GM23338 (cell line): ENCODE measurements at regions not wholly inside any gene's neighbourhood (a gene's known extent, or its start where the extent isn't known, plus 50 kb on each side); places are given as distances from the start of the nearest gene placed in this dataset.

ENCODE experiments used
- ATAC-seq: fragments of 200-7000 bp; cut with Tn5 transposase; 3 replicates; pipeline ENCODE4 v1.9.1; 2020
- DNase-seq: peaks from one replicate; pipeline ENCODE4 v3.0.0-alpha.2; 2015; ENCODE audit warnings: low spot score
- H2AFZ ChIP-seq: fragments of 200-600 bp; sonication (generic); 2 replicates; pipeline ENCODE4 v1.8.0; 2016; ENCODE audit warnings: antibody characterized with exemption, mild to moderate bottlenecking, moderate library complexity
- H3F3A ChIP-seq: fragments of 200-600 bp; sonication (generic); replicated peaks from 2 replicates; pipeline ENCODE4 v1.8.0; 2017; ENCODE audit warnings: antibody characterized with exemption, mixed run types, low read depth
- H3K27ac ChIP-seq: fragments of 200-600 bp; sonication (generic); 2 replicates; pipeline ENCODE4 v1.6.1; 2016; ENCODE audit warnings: low read depth
- H3K27me3 ChIP-seq: fragments of 200-600 bp; sonication (generic); 2 replicates; pipeline ENCODE4 v1.8.0; 2016; ENCODE audit warnings: mild to moderate bottlenecking, mixed run types, moderate library complexity; ENCODE audit not compliant: insufficient read depth
- H3K36me3 ChIP-seq: fragments of 200-600 bp; sonication (generic); 2 replicates; pipeline ENCODE4 v1.8.0; 2016; ENCODE audit warnings: mild to moderate bottlenecking; ENCODE audit not compliant: insufficient read depth
- H3K4me1 ChIP-seq: fragments of 200-600 bp; sonication (generic); 2 replicates; pipeline ENCODE4 v1.8.0; 2016; ENCODE audit warnings: mild to moderate bottlenecking, moderate library complexity; ENCODE audit not compliant: insufficient read depth
- H3K4me2 ChIP-seq: fragments of 200-600 bp; sonication (generic); 2 replicates; pipeline ENCODE4 v1.7.1; 2017; ENCODE audit warnings: mixed run types
- H3K4me3 ChIP-seq: fragments of 200-600 bp; sonication (generic); 2 replicates; pipeline ENCODE4 v1.6.1; 2016; ENCODE audit warnings: mixed run types
- H3K79me2 ChIP-seq: fragments of 200-600 bp; sonication (generic); replicated peaks from 2 replicates; pipeline ENCODE4 v1.8.0; 2017; ENCODE audit warnings: mild to moderate bottlenecking; ENCODE audit not compliant: insufficient read depth
- H3K9me2 ChIP-seq: fragments of 200-600 bp; sonication (generic); 2 replicates; pipeline ENCODE4 v1.8.0; 2017; ENCODE audit not compliant: insufficient read depth
- H4K20me1 ChIP-seq: fragments of 200-600 bp; sonication (generic); replicated peaks from 2 replicates; pipeline ENCODE4 v1.8.0; 2017; ENCODE audit warnings: mild to moderate bottlenecking; ENCODE audit not compliant: insufficient read depth
- H3K27ac Mint-ChIP-seq: 2 replicates; pipeline ENCODE4 v1.8.0; 2020; ENCODE audit warnings: inconsistent platforms, mild to moderate bottlenecking, moderate library complexity, mixed read lengths
- H3K27me3 Mint-ChIP-seq: 3 replicates; pipeline ENCODE4 v1.8.0; 2022; ENCODE audit warnings: low read depth, mild to moderate bottlenecking, moderate library complexity, mixed read lengths, inconsistent platforms; ENCODE audit not compliant: insufficient read depth, poor library complexity
- H3K36me3 Mint-ChIP-seq: 3 replicates; pipeline ENCODE4 v1.8.0; 2021; ENCODE audit warnings: low read depth, mild to moderate bottlenecking, inconsistent platforms, moderate library complexity, mixed read lengths
- H3K4me1 Mint-ChIP-seq: 3 replicates; pipeline ENCODE4 v1.8.0; 2020; ENCODE audit warnings: mild to moderate bottlenecking, inconsistent platforms, mixed read lengths
- H3K4me3 Mint-ChIP-seq: 3 replicates; pipeline ENCODE4 v1.8.0; 2021; ENCODE audit warnings: moderate library complexity, mild to moderate bottlenecking, inconsistent platforms, mixed read lengths
- H3K9me3 Mint-ChIP-seq: 3 replicates; pipeline ENCODE4 v1.8.0; 2020; ENCODE audit warnings: moderate library complexity, mild to moderate bottlenecking, inconsistent platforms, mixed read lengths
- CREB1 ChIP-seq: fragments of 250-450 bp; sonication (Bioruptor Pico); IDR thresholded peaks from 2 replicates; pipeline ENCODE4 v1.5.0; 2020; ENCODE audit warnings: low read depth, mild to moderate bottlenecking, moderate library complexity
- CTCF ChIP-seq, 2 experiments: fragments of 200-600 bp in 1 of 2; sonication (generic) in 1 of 2; conservative IDR thresholded peaks; 2 replicates each; pipeline versions ENCODE4 v1.5.1 to v1.6.1; 2016 to 2017; ENCODE audit warnings: antibody characterized with exemption in 2 of 2, low read depth in 2 of 2, mild to moderate bottlenecking in 2 of 2, moderate library complexity in 1 of 2
- EZH2 ChIP-seq: fragments of 200-600 bp; sonication (generic); IDR thresholded peaks from one replicate; pipeline ENCODE4 v1.8.0; 2017; ENCODE audit warnings: antibody characterized with exemption, mild to moderate bottlenecking, low read depth; ENCODE audit not compliant: unreplicated experiment
- EZH2phosphoT487 ChIP-seq: fragments of 200-600 bp; sonication (generic); IDR thresholded peaks from one replicate; pipeline ENCODE4 v1.8.1; 2018; ENCODE audit warnings: antibody characterized with exemption; ENCODE audit not compliant: unreplicated experiment
- JUNB ChIP-seq: IDR thresholded peaks from one replicate; pipeline ENCODE4 v1.6.1; 2016; ENCODE audit warnings: antibody characterized with exemption; ENCODE audit not compliant: unreplicated experiment
- NANOG ChIP-seq: IDR thresholded peaks from 2 replicates; pipeline ENCODE4 v1.6.1; 2016; ENCODE audit warnings: antibody characterized with exemption, borderline replicate concordance
- POLR2AphosphoS5 ChIP-seq: IDR thresholded peaks from 2 replicates; pipeline ENCODE4 v1.6.1; 2016; ENCODE audit warnings: antibody characterized with exemption, low read depth
- STAT1 ChIP-seq: IDR thresholded peaks from one replicate; pipeline ENCODE4 v1.6.1; 2016; ENCODE audit warnings: antibody characterized with exemption; ENCODE audit not compliant: unreplicated experiment
- ZNF114 ChIP-seq: fragments of 250-450 bp; sonication (Bioruptor Pico); IDR thresholded peaks from 2 replicates; pipeline ENCODE4 v1.5.0; 2020; ENCODE audit warnings: mild to moderate bottlenecking, moderate library complexity
- ZNF462 ChIP-seq: fragments of 250-450 bp; sonication (Bioruptor Pico); IDR thresholded peaks from 2 replicates; pipeline ENCODE4 v1.5.0; 2020; ENCODE audit warnings: mild to moderate bottlenecking, moderate library complexity
- TF ChIP-seq, protein P1 (sequence below): IDR thresholded peaks from 2 replicates; pipeline ENCODE4 v1.6.1; 2016; ENCODE audit warnings: antibody characterized with exemption

DNA sequence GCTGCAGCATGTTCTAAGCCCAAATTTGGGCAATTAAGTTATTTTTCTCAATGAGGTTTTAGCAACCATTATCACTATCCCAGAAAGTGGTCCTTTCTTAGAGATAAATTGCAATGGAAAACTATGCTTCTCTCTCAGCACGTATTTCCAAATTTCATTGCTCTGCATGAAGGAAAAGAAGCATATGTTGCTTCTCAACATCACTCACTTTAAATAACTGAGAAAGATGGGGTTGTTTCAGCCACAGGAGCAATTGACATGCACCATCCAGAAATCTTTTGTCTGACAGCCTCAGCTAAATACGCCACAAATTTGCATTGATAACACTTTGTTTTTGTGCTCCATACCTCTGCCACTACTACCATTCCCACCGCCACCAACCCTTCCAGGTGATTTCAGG lies 157.6 kb upstream of the PKN2 start:
- Histone ChIP-seq H3K4me3 (no peak overlapping the region), H3K9me2 (no peaks in the 10 kb centered on the region; the same call in none of the 2 replicates), H3K79me2 (no peaks in the 10 kb centered on the region), H4K20me1 (no peaks in the 10 kb centered on the region), H3K4me2 (no peak overlapping the region), H3K4me1 (no peaks in the 10 kb centered on the region), H3K27ac (no peak overlapping the region), H3K36me3 (0 out of 2 replicates have a peak, but pooled peaks cover 3% of the 10 kb centered on the region), H3F3A (no peaks in the 10 kb centered on the region), H2AFZ (0 out of 2 replicates have a peak overlapping the region, but pooled peaks have one; percentile 11), H3K27me3 (no peaks in the 10 kb centered on the region)
- Mint-ChIP-seq H3K4me3 (no peak overlapping the region), H3K27ac (no peak overlapping the region), H3K27me3 (no peaks in the 10 kb centered on the region), H3K9me3 (no peaks in the 10 kb centered on the region), H3K4me1 (peaks cover 3% of the 10 kb centered on the region; the same call in 1 of the 3 replicates), H3K36me3 (no peaks in the 10 kb centered on the region)
- ATAC-seq (no peak), DNase-seq (no peak)
- TF ChIP-seq JUNB = no peak
- TF ChIP-seq, protein P1, sequence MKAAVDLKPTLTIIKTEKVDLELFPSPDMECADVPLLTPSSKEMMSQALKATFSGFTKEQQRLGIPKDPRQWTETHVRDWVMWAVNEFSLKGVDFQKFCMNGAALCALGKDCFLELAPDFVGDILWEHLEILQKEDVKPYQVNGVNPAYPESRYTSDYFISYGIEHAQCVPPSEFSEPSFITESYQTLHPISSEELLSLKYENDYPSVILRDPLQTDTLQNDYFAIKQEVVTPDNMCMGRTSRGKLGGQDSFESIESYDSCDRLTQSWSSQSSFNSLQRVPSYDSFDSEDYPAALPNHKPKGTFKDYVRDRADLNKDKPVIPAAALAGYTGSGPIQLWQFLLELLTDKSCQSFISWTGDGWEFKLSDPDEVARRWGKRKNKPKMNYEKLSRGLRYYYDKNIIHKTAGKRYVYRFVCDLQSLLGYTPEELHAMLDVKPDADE = no peak
- no peak for TF ChIP-seq ZNF462
- no peak for TF ChIP-seq NANOG
- no peak for TF ChIP-seq CTCF (conservative IDR thresholded peaks at IDR 0.05; ENCODE audit: low read depth in 2 of 2)
- TF ChIP-seq EZH2 = no peak
- TF ChIP-seq CREB1 (CRISPR knock-in tag) = no peak
- TF ChIP-seq ZNF114 (CRISPR knock-in tag) = no peak
- no peak for TF ChIP-seq POLR2AphosphoS5
- TF ChIP-seq STAT1 = no peak
- TF ChIP-seq EZH2phosphoT487 = no peak
